Activated CD8-positive, alpha-beta memory T cell treated with anti-CD3 and anti-CD28 coated beads, Interleukin-2, amount 50 U/mL, for 48 hours (primary cell): ENCODE measurements at regions not wholly inside any gene's neighbourhood (a gene's known extent, or its start where the extent isn't known, plus 50 kb on each side); places are given as distances from the start of the nearest gene placed in this dataset.

ENCODE experiments used
- DNase-seq: peaks from one replicate; pipeline ENCODE4 v3.0.0-alpha.2; 2020

- DNase-seq = no peak
These were observed 303.6 kb upstream of the AKR1E2 start for GRCh38 chr10:4522296-4523000.

GRCh38 chr10:4519658-4520402, 306.2 kb upstream of the AKR1E2 start:
- no peak for DNase-seq

- DNase-seq = no peak
These were observed 308.3 kb upstream of the AKR1E2 start for GRCh38 chr10:4517746-4518145.

- no peak for DNase-seq
These were observed 310.3 kb upstream of the AKR1E2 start for GRCh38 chr10:4515721-4516120.

- DNase-seq = no peak
These were observed 311.4 kb upstream of the AKR1E2 start for GRCh38 chr10:4514445-4515108.

GRCh38 chr10:4512671-4513240, 313.3 kb upstream of the AKR1E2 start:
- no peak for DNase-seq

- no peak for DNase-seq
These were observed 313.8 kb upstream of the AKR1E2 start for GRCh38 chr10:4512196-4512595.

- DNase-seq = no peak
These were observed 314.5 kb upstream of the AKR1E2 start for GRCh38 chr10:4511509-4511908.

- no peak for DNase-seq
These were observed 316.6 kb upstream of the AKR1E2 start for GRCh38 chr10:4509405-4509804.

GRCh38 chr10:4506095-4506494, 319.9 kb upstream of the AKR1E2 start:
- no peak for DNase-seq

GRCh38 chr10:4504550-4504949, 321.5 kb upstream of the AKR1E2 start:
- no peak for DNase-seq

GRCh38 chr10:4503076-4503475, 322.9 kb upstream of the AKR1E2 start:
- no peak for DNase-seq

GRCh38 chr10:4501306-4501705, 324.7 kb upstream of the AKR1E2 start:
- DNase-seq = no peak

GRCh38 chr10:4498711-4499251, 327.2 kb upstream of the AKR1E2 start:
- DNase-seq = no peak

GRCh38 chr10:4494551-4494950, 331.5 kb upstream of the AKR1E2 start:
- no peak for DNase-seq

GRCh38 chr10:4492202-4492601, 333.8 kb upstream of the AKR1E2 start:
- no peak for DNase-seq

- DNase-seq = no peak
These were observed 337.1 kb upstream of the AKR1E2 start for GRCh38 chr10:4488904-4489303.

GRCh38 chr10:4485636-4486035, 340.4 kb upstream of the AKR1E2 start:
- DNase-seq = no peak

GRCh38 chr10:4483811-4484210, 342.2 kb upstream of the AKR1E2 start:
- no peak for DNase-seq

GRCh38 chr10:4482659-4483058, 343.3 kb upstream of the AKR1E2 start:
- DNase-seq = no peak

- DNase-seq = no peak
These were observed 344.8 kb upstream of the AKR1E2 start for GRCh38 chr10:4481192-4481591.

- no peak for DNase-seq
These were observed 346.7 kb upstream of the AKR1E2 start for GRCh38 chr10:4479342-4479741.

- DNase-seq = no peak
These were observed 348.3 kb upstream of the AKR1E2 start for GRCh38 chr10:4477664-4478063.
